ENCODE measurements at regions not wholly inside any gene's neighbourhood (a gene's known extent, or its start where the extent isn't known, plus 50 kb on each side); places are given as distances from the start of the nearest gene placed in this dataset.

- H3K4me3 ChIP-seq (ENCODE audit: low read depth, low read length), result no peak overlapping the region
Observed at GRCh38 chr16:26204138-26204537, 512.4 kb downstream of the HS3ST4 start.

GRCh38 chr16:26211542-26211941, 519.8 kb downstream of the HS3ST4 start:
- no peak for DNase-seq (ENCODE audit: low read depth)
- TF ChIP-seq CTCF (IDR thresholded peaks at IDR 0.05; ENCODE audit: control insufficient read depth, extremely low read depth, insufficient read depth), result no peak
- no peak overlapping the region for H3K4me3 ChIP-seq (ENCODE audit: low read depth, low read length)

More at GRCh38 chr16:26204138-26204537, 512.4 kb downstream of the HS3ST4 start:
- no peak for TF ChIP-seq CTCF (IDR thresholded peaks at IDR 0.05; ENCODE audit: control insufficient read depth, extremely low read depth, insufficient read depth)
- DNase-seq (ENCODE audit: low read depth), result no peak

DNA sequence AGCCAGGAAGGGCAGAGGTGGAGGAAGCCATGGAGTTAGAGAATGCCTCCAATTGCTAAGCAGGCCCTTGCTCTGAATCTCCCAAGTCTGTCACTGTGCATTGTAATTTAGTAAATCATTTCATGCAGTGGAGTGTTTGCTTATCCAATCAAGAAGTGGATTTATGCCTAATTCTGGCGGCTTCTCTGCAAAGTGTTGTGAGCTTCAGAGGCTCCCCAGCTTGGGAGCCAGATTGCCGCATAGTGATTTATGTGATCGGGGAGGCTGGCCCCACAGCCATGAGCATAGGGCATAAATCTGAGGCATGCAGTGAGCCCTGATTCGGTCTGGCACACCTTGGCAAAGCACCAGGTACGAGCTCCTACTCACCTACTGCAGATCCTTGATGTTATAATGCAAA, 520.8 kb downstream of the HS3ST4 start:
- H3K4me3 ChIP-seq (ENCODE audit: low read depth, low read length), result no peak overlapping the region
- DNase-seq (ENCODE audit: low read depth), result no peak
- TF ChIP-seq CTCF (IDR thresholded peaks at IDR 0.05; ENCODE audit: control insufficient read depth, extremely low read depth, insufficient read depth), result no peak

DNA sequence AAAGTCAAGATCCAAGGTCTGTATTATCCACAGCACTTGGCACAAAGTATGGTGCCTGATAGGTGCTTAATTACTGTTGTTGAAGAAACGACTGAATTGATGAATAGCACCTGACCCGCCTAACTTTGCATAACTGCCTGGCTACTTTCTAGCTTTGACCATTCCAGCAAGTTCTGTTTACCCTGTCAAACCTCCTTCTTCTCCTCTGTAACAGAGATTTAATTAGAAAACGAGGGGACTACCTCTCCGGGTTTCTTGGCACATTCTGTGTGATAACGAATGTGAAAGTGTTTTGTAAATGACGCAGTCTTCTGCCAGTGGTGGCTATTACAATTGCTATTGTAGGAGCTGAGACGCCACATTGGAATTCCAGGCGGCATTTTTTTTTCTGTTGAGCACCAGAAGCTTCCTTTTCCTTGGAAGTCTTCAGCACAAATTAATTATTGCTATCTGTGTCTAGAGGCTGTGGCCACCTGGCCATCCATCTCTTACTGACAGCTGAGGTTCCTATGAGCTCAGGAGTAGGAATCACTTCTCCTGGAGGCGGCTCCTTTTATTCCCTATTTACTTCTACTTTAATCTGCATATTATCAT, 522.9 kb downstream of the HS3ST4 start:
- TF ChIP-seq CTCF (IDR thresholded peaks at IDR 0.05; ENCODE audit: control insufficient read depth, extremely low read depth, insufficient read depth), result no peak
- no peak overlapping the region for H3K4me3 ChIP-seq (ENCODE audit: low read depth, low read length)
- DNase-seq (ENCODE audit: low read depth), result no peak

- no peak for DNase-seq (ENCODE audit: low read depth)
- H3K4me3 ChIP-seq (ENCODE audit: low read depth, low read length), result no peak overlapping the region
- no peak for TF ChIP-seq CTCF (IDR thresholded peaks at IDR 0.05; ENCODE audit: control insufficient read depth, extremely low read depth, insufficient read depth)
Observed at GRCh38 chr16:26220894-26221293, 529.1 kb downstream of the HS3ST4 start.

DNA sequence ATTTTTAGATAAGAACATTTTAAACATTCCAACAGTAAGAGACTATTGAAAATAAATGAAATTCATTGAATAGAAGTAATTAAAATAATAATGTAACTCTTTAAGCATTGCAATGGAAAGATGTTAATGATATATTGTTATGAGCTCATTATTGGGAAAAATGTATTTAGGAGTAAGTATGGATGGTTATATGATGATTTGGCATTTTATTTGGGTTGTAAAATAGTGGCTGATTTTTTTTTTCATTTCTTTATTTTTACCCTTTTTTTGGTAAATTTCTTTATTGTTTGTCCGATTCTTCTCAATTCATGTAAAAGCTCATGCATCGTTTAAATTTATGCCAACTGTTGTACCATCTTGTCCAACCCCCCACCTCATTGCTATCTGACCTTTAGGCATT, 539.9 kb downstream of the HS3ST4 start:
- no peak for TF ChIP-seq CTCF (IDR thresholded peaks at IDR 0.05; ENCODE audit: control insufficient read depth, extremely low read depth, insufficient read depth)

GRCh38 chr16:26240807-26241206, 549.0 kb downstream of the HS3ST4 start:
- TF ChIP-seq CTCF (IDR thresholded peaks at IDR 0.05; ENCODE audit: control insufficient read depth, extremely low read depth, insufficient read depth), result no peak
- DNase-seq (ENCODE audit: low read depth), result no peak
- H3K4me3 ChIP-seq (ENCODE audit: low read depth, low read length), result no peak overlapping the region

More for the DNA sequence above, 539.9 kb downstream of the HS3ST4 start:
- H3K4me3 ChIP-seq (ENCODE audit: low read depth, low read length), result no peak overlapping the region
- no peak for DNase-seq (ENCODE audit: low read depth)
